ENCODE measurements at regions not wholly inside any gene's neighbourhood (a gene's known extent, or its start where the extent isn't known, plus 50 kb on each side); places are given as distances from the start of the nearest gene placed in this dataset.
"Not testable (repeated sequence)": the region's sequence is repeated elsewhere in the genome, so short reads cannot be mapped to it uniquely, and the experiment has no call there.

- DNase-seq = no peak
These were observed 1492.9 kb upstream of the C9orf72 start for GRCh38 chr9:29066141-29066640.

- DNase-seq = no peak
These were observed 1495.2 kb upstream of the C9orf72 start for GRCh38 chr9:29068461-29068860.

GRCh38 chr9:29069376-29069775, 1496.1 kb upstream of the C9orf72 start:
- DNase-seq = no peak

- no peak for DNase-seq
These were observed 1504.9 kb upstream of the C9orf72 start for GRCh38 chr9:29078063-29078666.

- no peak for DNase-seq
These were observed 1527.5 kb upstream of the C9orf72 start for GRCh38 chr9:29100762-29101161.

- DNase-seq = not testable (repeated sequence)
These were observed 1530.9 kb upstream of the C9orf72 start for GRCh38 chr9:29104166-29104565.

GRCh38 chr9:29118555-29118954, 1545.3 kb upstream of the C9orf72 start:
- DNase-seq = no peak

GRCh38 chr9:29126783-29127182, 1553.5 kb upstream of the C9orf72 start:
- DNase-seq = no peak

- DNase-seq = no peak
These were observed 1556.5 kb upstream of the C9orf72 start for GRCh38 chr9:29129763-29130162.

GRCh38 chr9:29144476-29144875, 1571.2 kb upstream of the C9orf72 start:
- DNase-seq = no peak

GRCh38 chr9:29150606-29151005, 1577.3 kb upstream of the C9orf72 start:
- no peak for DNase-seq

- no peak for DNase-seq
These were observed 1587.6 kb upstream of the C9orf72 start for GRCh38 chr9:29160763-29161353.

GRCh38 chr9:29174136-29174535, 1600.9 kb upstream of the C9orf72 start:
- no peak for DNase-seq

- DNase-seq = no peak
These were observed 1603.0 kb upstream of the C9orf72 start for GRCh38 chr9:29176231-29176630.

- DNase-seq = no peak
These were observed 1603.5 kb upstream of the C9orf72 start for GRCh38 chr9:29176786-29177185.

- DNase-seq = no peak
These were observed 1610.7 kb upstream of the C9orf72 start for GRCh38 chr9:29183971-29184370.

- DNase-seq = not testable (repeated sequence)
These were observed 1615.5 kb upstream of the C9orf72 start for GRCh38 chr9:29188771-29189170.

- not testable (repeated sequence) for DNase-seq
These were observed 1615.9 kb upstream of the C9orf72 start for GRCh38 chr9:29189221-29189620.

- no peak for DNase-seq
These were observed 1625.6 kb upstream of the C9orf72 start for GRCh38 chr9:29198861-29199260.

GRCh38 chr9:29199975-29200374, 1626.7 kb upstream of the C9orf72 start:
- no peak for DNase-seq

GRCh38 chr9:29200650-29201049, 1627.4 kb upstream of the C9orf72 start:
- DNase-seq = no peak

- DNase-seq = no peak
These were observed 1630.1 kb upstream of the C9orf72 start for GRCh38 chr9:29203244-29203930.

GRCh38 chr9:29208670-29209069, 1635.4 kb upstream of the C9orf72 start:
- no peak for DNase-seq

GRCh38 chr9:29209748-29210291, 1636.5 kb upstream of the C9orf72 start:
- no peak for DNase-seq
